ENCODE measurements at regions not wholly inside any gene's neighbourhood (a gene's known extent, or its start where the extent isn't known, plus 50 kb on each side); places are given as distances from the start of the nearest gene placed in this dataset.

- no peaks in the 10 kb centered on the region for H3K36me3 Mint-ChIP-seq (ENCODE audit: low read depth)
- peaks cover 28% of the 10 kb centered on the region for H3K9me3 Mint-ChIP-seq
- H3K4me3 Mint-ChIP-seq: no peak overlapping the region
- no peaks in the 10 kb centered on the region for H3K4me1 Mint-ChIP-seq
- no peak for DNase-seq
- peaks cover 3% of the 10 kb centered on the region for H3K27me3 Mint-ChIP-seq (ENCODE audit: low read depth, poor library complexity)
- H3K27ac Mint-ChIP-seq: no peak overlapping the region
- TF ChIP-seq CTCF (IDR thresholded peaks at IDR 0.05): no peak
These were observed 964.6 kb downstream of the BRINP3 start for GRCh38 chr1:189513091-189513490.

- H3K4me3 Mint-ChIP-seq: no peak overlapping the region
These were observed 955.2 kb downstream of the BRINP3 start for GRCh38 chr1:189522441-189522840.

DNA sequence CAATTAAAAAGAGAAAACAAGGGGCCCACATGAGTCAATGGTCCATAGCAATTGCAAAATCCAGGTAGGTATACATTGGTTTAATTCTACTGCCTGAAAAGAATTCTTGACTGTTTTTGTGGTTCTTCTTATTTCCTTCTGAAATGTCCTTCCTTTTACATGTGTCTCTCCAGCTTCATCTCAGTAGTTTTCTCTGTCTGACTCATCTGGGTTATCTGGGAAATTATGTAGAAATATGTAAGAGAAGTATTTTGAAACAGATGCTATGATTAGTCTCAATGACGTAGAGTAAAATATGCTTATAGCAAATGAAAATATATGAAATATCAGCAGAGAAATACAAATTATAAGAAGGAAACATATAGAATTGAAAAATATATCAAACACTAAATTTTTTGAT lies 953.2 kb downstream of the BRINP3 start:
- no peak for DNase-seq
- TF ChIP-seq CTCF (IDR thresholded peaks at IDR 0.05): no peak
- H3K27ac Mint-ChIP-seq: no peak overlapping the region
- no peaks in the 10 kb centered on the region for H3K9me3 Mint-ChIP-seq
- H3K36me3 Mint-ChIP-seq (ENCODE audit: low read depth): no peaks in the 10 kb centered on the region
- no peak overlapping the region for H3K4me3 Mint-ChIP-seq
- no peaks in the 10 kb centered on the region for H3K27me3 Mint-ChIP-seq (ENCODE audit: low read depth, poor library complexity)
- peaks cover 9% of the 10 kb centered on the region for H3K4me1 Mint-ChIP-seq

More at GRCh38 chr1:189522441-189522840, 955.2 kb downstream of the BRINP3 start:
- H3K9me3 Mint-ChIP-seq: peaks cover 8% of the 10 kb centered on the region
- peaks cover 6% of the 10 kb centered on the region for H3K27me3 Mint-ChIP-seq (ENCODE audit: low read depth, poor library complexity)
- H3K36me3 Mint-ChIP-seq (ENCODE audit: low read depth): no peaks in the 10 kb centered on the region
- no peak overlapping the region for H3K27ac Mint-ChIP-seq
- DNase-seq: no peak
- H3K4me1 Mint-ChIP-seq: peaks cover 9% of the 10 kb centered on the region
- TF ChIP-seq CTCF (IDR thresholded peaks at IDR 0.05): no peak

DNA sequence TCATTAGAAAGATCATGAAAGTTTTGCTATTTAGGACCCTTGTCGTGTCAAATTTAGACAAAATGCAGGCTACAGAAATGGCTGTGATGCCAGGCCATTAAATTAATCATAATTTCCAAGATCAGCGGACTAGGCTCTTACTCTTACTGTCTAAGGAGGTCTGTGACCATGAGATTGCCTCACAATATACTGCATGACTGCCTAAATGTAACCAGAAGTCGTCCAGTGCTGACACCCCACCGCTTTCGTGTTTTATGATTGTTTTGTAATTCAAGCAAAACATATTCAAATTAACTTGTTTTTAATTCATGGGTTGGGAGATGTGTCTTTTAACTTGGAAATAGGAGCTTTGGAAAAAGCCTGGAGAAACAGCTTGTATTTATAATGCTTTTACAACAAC lies 947.5 kb downstream of the BRINP3 start:
- no peak overlapping the region for H3K27ac Mint-ChIP-seq
- H3K9me3 Mint-ChIP-seq: no peaks in the 10 kb centered on the region
- no peak overlapping the region for H3K4me3 Mint-ChIP-seq
- no peaks in the 10 kb centered on the region for H3K36me3 Mint-ChIP-seq (ENCODE audit: low read depth)
- H3K4me1 Mint-ChIP-seq: peaks cover 5% of the 10 kb centered on the region
- no peak for DNase-seq
- no peaks in the 10 kb centered on the region for H3K27me3 Mint-ChIP-seq (ENCODE audit: low read depth, poor library complexity)
- no peak for TF ChIP-seq CTCF (IDR thresholded peaks at IDR 0.05)

DNA sequence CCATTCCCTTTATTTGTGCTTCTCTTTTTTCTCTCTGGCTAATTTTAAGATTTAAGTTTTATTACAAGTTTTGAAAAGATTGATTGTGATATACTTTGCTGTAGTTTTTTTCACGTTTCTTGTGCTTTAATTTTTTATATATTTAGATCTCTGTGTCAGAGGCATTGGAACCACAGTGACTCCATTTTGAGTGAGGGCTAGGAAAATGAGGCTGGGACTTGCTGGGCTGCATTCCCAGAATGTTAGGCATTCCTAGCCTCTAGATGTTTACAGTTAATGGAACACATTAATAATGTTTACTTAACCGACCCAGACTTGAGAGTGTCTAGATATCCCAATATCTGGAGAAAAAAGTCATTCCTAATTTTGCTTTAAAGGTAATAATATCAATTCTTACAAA lies 939.4 kb downstream of the BRINP3 start:
- Mint-ChIP-seq H3K27me3 (ENCODE audit: low read depth, poor library complexity) (no peaks in the 10 kb centered on the region), H3K4me1 (no peaks in the 10 kb centered on the region), H3K4me3 (no peak overlapping the region), H3K9me3 (peaks cover 3% of the 10 kb centered on the region), H3K36me3 (ENCODE audit: low read depth) (no peaks in the 10 kb centered on the region), H3K27ac (no peak overlapping the region)
- TF ChIP-seq CTCF (IDR thresholded peaks at IDR 0.05): no peak
- no peak for DNase-seq

DNA sequence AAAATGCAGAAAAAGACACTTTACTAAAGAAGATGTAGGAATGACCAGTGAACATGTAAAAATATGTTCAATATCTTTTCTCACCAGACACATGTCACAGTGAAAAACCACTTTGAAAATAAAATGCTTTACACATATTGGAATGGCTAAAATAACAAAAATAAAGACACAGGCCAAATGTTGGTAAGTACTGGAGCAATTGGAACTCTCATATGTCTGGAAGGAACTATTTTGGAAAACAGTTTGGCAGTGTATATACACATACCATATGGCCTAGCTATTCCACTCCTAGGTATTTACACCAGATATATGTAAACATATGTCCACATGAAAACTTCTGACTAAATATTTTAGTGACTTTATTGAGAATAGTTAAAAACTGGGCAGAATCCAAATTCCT lies 927.2 kb downstream of the BRINP3 start:
- no peak for DNase-seq
- no peak overlapping the region for H3K27ac Mint-ChIP-seq
- H3K36me3 Mint-ChIP-seq (ENCODE audit: low read depth): no peaks in the 10 kb centered on the region
- no peaks in the 10 kb centered on the region for H3K4me1 Mint-ChIP-seq
- no peak overlapping the region for H3K4me3 Mint-ChIP-seq
- TF ChIP-seq CTCF (IDR thresholded peaks at IDR 0.05): no peak
- H3K9me3 Mint-ChIP-seq: no peaks in the 10 kb centered on the region
- no peaks in the 10 kb centered on the region for H3K27me3 Mint-ChIP-seq (ENCODE audit: low read depth, poor library complexity)

All from nephron progenitor cell (in vitro differentiated cells).